CD14-positive monocyte (primary cell): ENCODE measurements at regions not wholly inside any gene's neighbourhood (a gene's known extent, or its start where the extent isn't known, plus 50 kb on each side); places are given as distances from the start of the nearest gene placed in this dataset.

ENCODE experiments used
- DNase-seq, 3 donors: peaks; one replicate each; pipeline ENCODE4 v3.0.0-alpha.2; 2011 to 2022
- H2AFZ ChIP-seq: 2 replicates; pipeline ENCODE4 v1.6.0; 2012; ENCODE audit warnings: mild to moderate bottlenecking, low read depth, low read length, inconsistent platforms; ENCODE audit not compliant: insufficient read depth, poor library complexity, severe bottlenecking
- H3K27ac ChIP-seq, 2 donors: 1 replicate in 1 of 2; 2 replicates in 1 of 2; pipeline ENCODE4 v1.5.1; 2012 to 2013; ENCODE audit warnings: low read length in 2 of 2, control low read depth in 1 of 2, inconsistent platforms in 1 of 2, low read depth in 1 of 2, mild to moderate bottlenecking in 1 of 2
- H3K27me3 ChIP-seq, 2 donors: one replicate each; pipeline versions ENCODE4 v1.6.0 to v1.6.1; 2011 to 2013; ENCODE audit warnings: low read length in 2 of 2; ENCODE audit not compliant: control insufficient read depth in 2 of 2, insufficient read depth in 2 of 2
- H3K36me3 ChIP-seq, 2 donors: replicated peaks in 1 of 2; 1 replicate in 1 of 2; 2 replicates in 1 of 2; pipeline versions ENCODE4 v1.5.1 to v1.6.1; 2012 to 2013; ENCODE audit warnings: low read length in 2 of 2, control low read depth in 1 of 2, inconsistent platforms in 1 of 2, mild to moderate bottlenecking in 1 of 2; ENCODE audit not compliant: insufficient read depth in 2 of 2, control insufficient read depth in 1 of 2
- H3K4me1 ChIP-seq, 2 donors: 1 replicate in 1 of 2; 2 replicates in 1 of 2; pipeline versions ENCODE4 v1.5.1 to v1.6.1; 2012 to 2013; ENCODE audit warnings: low read length in 2 of 2, control low read depth in 1 of 2, inconsistent platforms in 1 of 2, mild to moderate bottlenecking in 1 of 2, moderate library complexity in 1 of 2; ENCODE audit not compliant: insufficient read depth in 2 of 2, control insufficient read depth in 1 of 2
- H3K4me2 ChIP-seq: replicated peaks from 2 replicates; pipeline ENCODE3; 2012; ENCODE audit warnings: low read length, moderate library complexity, mild to moderate bottlenecking; ENCODE audit not compliant: poor library complexity, severe bottlenecking; ENCODE audit errors: extremely low read depth
- H3K4me3 ChIP-seq, 3 experiments: fragments of 200-600 bp in 1 of 3; sonication (generic) in 1 of 3; replicated peaks in 1 of 3; 1 replicate in 2 of 3; 2 replicates in 1 of 3; pipeline ENCODE4 v1.5.1; 2011 to 2013; ENCODE audit warnings: low read length in 3 of 3, mild to moderate bottlenecking in 3 of 3, control low read depth in 2 of 3, low read depth in 2 of 3, inconsistent platforms in 1 of 3, moderate library complexity in 1 of 3
- H3K79me2 ChIP-seq: 2 replicates; pipeline ENCODE4 v1.6.0; 2012; ENCODE audit warnings: mild to moderate bottlenecking, control low read depth, inconsistent platforms, low read length, moderate library complexity; ENCODE audit not compliant: insufficient read depth
- H3K9ac ChIP-seq: 2 replicates; pipeline ENCODE4 v1.6.0; 2017; ENCODE audit warnings: low read length, mild to moderate bottlenecking; ENCODE audit not compliant: insufficient read depth, poor library complexity, severe bottlenecking
- H3K9me3 ChIP-seq, 2 donors: replicated peaks in 1 of 2; 1 replicate in 1 of 2; 2 replicates in 1 of 2; pipeline versions ENCODE4 v1.5.1 to v1.6.1; 2012 to 2013; ENCODE audit warnings: low read length in 2 of 2, control low read depth in 1 of 2; ENCODE audit not compliant: control insufficient read depth in 1 of 2, insufficient read depth in 1 of 2
- H4K20me1 ChIP-seq: 2 replicates; pipeline ENCODE4 v1.6.0; 2012; ENCODE audit warnings: mild to moderate bottlenecking, low read length, control low read depth, moderate library complexity; ENCODE audit not compliant: insufficient read depth
- H3K27ac Mint-ChIP-seq, 7 donors: one replicate each; pipeline ENCODE4 v1.8.0; 2020; ENCODE audit warnings: mild to moderate bottlenecking in 7 of 7, mixed read lengths in 7 of 7, moderate library complexity in 6 of 7, inconsistent platforms in 2 of 7
- H3K27me3 Mint-ChIP-seq, 3 donors: one replicate each; pipeline ENCODE4 v1.8.0; 2021 to 2022; ENCODE audit warnings: low read depth in 3 of 3, mild to moderate bottlenecking in 3 of 3, mixed read lengths in 3 of 3, moderate library complexity in 3 of 3, inconsistent platforms in 1 of 3
- H3K36me3 Mint-ChIP-seq, 2 donors: one replicate each; pipeline ENCODE4 v1.8.0; 2020; ENCODE audit warnings: mixed read lengths in 2 of 2, inconsistent platforms in 1 of 2, mild to moderate bottlenecking in 1 of 2
- H3K4me1 Mint-ChIP-seq: one replicate; pipeline ENCODE4 v1.8.0; 2020; ENCODE audit warnings: mild to moderate bottlenecking, mixed read lengths
- H3K4me3 Mint-ChIP-seq, 2 donors: one replicate each; pipeline ENCODE4 v1.8.0; 2020; ENCODE audit warnings: mild to moderate bottlenecking in 2 of 2, mixed read lengths in 2 of 2, moderate library complexity in 1 of 2
- H3K9me3 Mint-ChIP-seq, 7 donors: one replicate each; pipeline ENCODE4 v1.8.0; 2020 to 2022; ENCODE audit warnings: mixed read lengths in 7 of 7, mild to moderate bottlenecking in 6 of 7, moderate library complexity in 6 of 7, inconsistent platforms in 2 of 7
- WGBS: methylation state at CpG from one replicate; pipeline ENCODE4 v1.1.5; 2013; ENCODE audit warnings: missing lambda C conversion rate; ENCODE audit not compliant: insufficient coverage; 5-methylcytosine and 5-hydroxymethylcytosine counted together
- intact Hi-C, 2 donors: fragments of 100-400 bp; cut with micrococcal nuclease; formaldehyde crosslinking; loops; one replicate each; pipeline versions ENCODE4 v1.15.0 to v1.15.1; 2023
- TF ChIP-seq, protein P1 (sequence below): fragments of 200-600 bp; IDR thresholded peaks from one replicate; pipeline ENCODE4 v1.8.0; 2022; ENCODE audit warnings: antibody characterized with exemption, mild to moderate bottlenecking

DNA sequence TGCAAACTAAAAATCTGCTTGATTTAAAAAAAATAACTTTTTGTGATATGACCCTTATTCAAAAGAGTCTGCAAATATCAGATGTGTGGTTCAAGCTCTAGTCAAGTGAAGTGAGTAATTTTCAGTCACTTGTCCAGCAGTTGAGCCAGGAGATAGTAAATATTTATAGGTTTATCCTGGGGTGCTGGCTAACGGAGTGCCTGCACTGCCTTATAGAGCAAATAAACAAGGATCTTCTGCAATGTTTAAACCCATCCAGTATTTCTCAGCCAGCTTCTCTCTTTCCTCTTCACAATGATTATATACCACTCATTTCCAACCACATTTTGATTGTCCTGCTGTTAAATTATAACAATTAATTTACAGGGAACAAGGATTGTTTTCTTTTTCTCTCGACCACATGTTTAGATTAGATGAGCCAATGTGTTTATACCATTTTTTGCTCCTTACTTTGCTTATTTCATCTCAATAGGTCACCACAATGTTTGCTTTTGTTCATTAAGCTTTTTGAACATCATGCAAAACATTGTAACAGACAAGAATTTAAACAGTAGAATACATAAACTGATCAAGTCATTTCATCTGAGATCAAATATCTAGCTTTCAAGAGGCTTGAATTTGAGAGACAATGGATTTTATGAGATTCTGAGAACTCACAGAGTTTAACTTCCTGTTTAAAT, 60.3 kb upstream of the GREM2 start:
- no peaks in the 10 kb centered on the region for H3K36me3 Mint-ChIP-seq
- Histone ChIP-seq H4K20me1 (no peaks in the 10 kb centered on the region), H3K4me1 (no peaks in the 10 kb centered on the region), H3K79me2 (no peaks in the 10 kb centered on the region), H3K9me3 (peaks cover 0 to 2% of the 10 kb centered on the region in 2 donors), H2AFZ (no peak overlapping the region), H3K4me2 (no peak overlapping the region), H3K9ac (no peak overlapping the region), H3K4me3 (no peak overlapping the region), H3K27ac (no peak overlapping the region), H3K27me3 (no peaks in the 10 kb centered on the region), H3K36me3 (no peaks in the 10 kb centered on the region)
- H3K4me1 Mint-ChIP-seq = no peaks in the 10 kb centered on the region
- intact Hi-C loops = no loop called here
- no peak for DNase-seq
- H3K4me3 Mint-ChIP-seq = no peak overlapping the region
- 100% methylated on average over 1 of the region's 2 CpGs for WGBS
- H3K27me3 Mint-ChIP-seq = no peaks in the 10 kb centered on the region
- H3K27ac Mint-ChIP-seq = no peak overlapping the region
- TF ChIP-seq, protein P1, sequence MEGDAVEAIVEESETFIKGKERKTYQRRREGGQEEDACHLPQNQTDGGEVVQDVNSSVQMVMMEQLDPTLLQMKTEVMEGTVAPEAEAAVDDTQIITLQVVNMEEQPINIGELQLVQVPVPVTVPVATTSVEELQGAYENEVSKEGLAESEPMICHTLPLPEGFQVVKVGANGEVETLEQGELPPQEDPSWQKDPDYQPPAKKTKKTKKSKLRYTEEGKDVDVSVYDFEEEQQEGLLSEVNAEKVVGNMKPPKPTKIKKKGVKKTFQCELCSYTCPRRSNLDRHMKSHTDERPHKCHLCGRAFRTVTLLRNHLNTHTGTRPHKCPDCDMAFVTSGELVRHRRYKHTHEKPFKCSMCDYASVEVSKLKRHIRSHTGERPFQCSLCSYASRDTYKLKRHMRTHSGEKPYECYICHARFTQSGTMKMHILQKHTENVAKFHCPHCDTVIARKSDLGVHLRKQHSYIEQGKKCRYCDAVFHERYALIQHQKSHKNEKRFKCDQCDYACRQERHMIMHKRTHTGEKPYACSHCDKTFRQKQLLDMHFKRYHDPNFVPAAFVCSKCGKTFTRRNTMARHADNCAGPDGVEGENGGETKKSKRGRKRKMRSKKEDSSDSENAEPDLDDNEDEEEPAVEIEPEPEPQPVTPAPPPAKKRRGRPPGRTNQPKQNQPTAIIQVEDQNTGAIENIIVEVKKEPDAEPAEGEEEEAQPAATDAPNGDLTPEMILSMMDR = no peak
- peaks cover 0 to 19% (median 10%) of the 10 kb centered on the region in 7 donors for H3K9me3 Mint-ChIP-seq

DNA sequence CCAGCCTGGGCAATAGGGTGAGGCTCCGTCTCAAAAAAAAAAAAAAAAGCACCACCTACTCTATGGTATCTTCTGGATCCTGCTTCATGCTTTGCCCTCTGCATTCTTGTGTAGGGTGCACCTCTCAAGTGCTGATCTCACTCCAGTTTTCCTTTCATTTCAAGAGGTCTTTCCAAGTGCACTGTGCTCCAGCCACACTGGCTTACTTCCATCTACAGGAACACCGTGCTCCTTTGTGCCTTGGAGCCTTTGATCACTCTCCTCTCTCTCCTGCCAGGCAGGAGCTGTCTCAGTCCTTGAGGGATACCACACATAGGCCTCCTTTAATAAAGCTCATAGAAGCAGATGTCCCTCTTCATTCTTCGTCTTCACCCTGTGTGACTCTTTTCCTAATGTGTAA, 55.4 kb upstream of the GREM2 start:
- H3K36me3 Mint-ChIP-seq = no peaks in the 10 kb centered on the region
- DNase-seq = no peak
- H3K27ac ChIP-seq = no peak overlapping the region
- H3K9ac ChIP-seq = no peak overlapping the region
- no peaks in the 10 kb centered on the region for H4K20me1 ChIP-seq
- H3K79me2 ChIP-seq = no peaks in the 10 kb centered on the region
- no peaks in the 10 kb centered on the region for H3K27me3 ChIP-seq
- no peak overlapping the region for H3K4me2 ChIP-seq
- H3K27ac Mint-ChIP-seq = no peak overlapping the region
- H3K9me3 Mint-ChIP-seq = peaks cover 3 to 17% (median 6%) of the 10 kb centered on the region in 7 donors
- no peak overlapping the region for H3K4me3 ChIP-seq
- peaks cover 0 to 2% of the 10 kb centered on the region in 2 donors for H3K9me3 ChIP-seq
- WGBS = 93% methylated on average over 2 of the region's 3 CpGs
- H3K27me3 Mint-ChIP-seq = no peaks in the 10 kb centered on the region
- intact Hi-C loops = no loop called here
- no peaks in the 10 kb centered on the region for H3K4me1 Mint-ChIP-seq
- H3K4me1 ChIP-seq = no peaks in the 10 kb centered on the region
- TF ChIP-seq, protein P1 = no peak
- no peaks in the 10 kb centered on the region for H3K36me3 ChIP-seq
- no peak overlapping the region for H2AFZ ChIP-seq
- H3K4me3 Mint-ChIP-seq = no peak overlapping the region
